ENCODE measurements at regions not wholly inside any gene's neighbourhood (a gene's known extent, or its start where the extent isn't known, plus 50 kb on each side); places are given as distances from the start of the nearest gene placed in this dataset.

DNA sequence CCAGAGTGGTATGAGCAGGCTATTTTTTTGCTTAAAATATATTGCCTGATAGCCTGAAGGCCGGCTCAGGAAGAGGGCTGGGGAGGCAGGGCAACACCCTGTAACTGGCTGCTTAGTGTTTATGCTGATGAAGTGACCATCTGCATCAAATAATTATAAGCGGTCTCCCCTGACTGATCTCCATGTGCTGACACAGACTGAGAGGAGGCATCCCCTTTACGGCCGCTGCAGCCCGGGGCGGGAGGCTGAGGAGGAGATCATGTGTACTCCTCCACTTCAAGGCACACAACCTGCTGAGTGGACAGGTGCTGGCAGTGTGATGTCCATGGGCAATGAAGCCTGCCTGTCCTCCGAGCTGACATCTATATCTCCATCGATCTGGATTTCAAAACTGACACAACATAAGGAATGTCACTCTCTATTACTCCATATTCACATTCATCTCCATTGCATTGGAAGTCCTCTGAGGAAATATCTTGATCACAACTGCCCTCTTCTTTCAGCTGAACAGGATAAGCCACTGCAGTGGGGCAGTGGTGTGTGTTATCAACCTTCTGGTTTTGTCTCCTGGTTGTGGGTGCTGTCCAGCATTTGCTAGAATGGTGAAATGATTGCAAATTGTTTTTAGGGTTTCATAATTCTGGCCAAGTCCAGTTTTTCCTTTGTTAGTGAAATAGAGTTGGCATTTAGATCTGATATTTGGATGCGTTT lies 143.5 kb downstream of the AQP4 start:
- peaks cover 19% of the 10 kb centered on the region for H3K4me1 ChIP-seq (ENCODE audit: insufficient read depth, low read length)
- no peak overlapping the region for H3K4me3 ChIP-seq (ENCODE audit: low read length)
- H3K9me3 ChIP-seq (ENCODE audit: low read depth, low read length), result no peaks in the 10 kb centered on the region
- H3K27me3 ChIP-seq (ENCODE audit: insufficient read depth, low read length), result no peaks in the 10 kb centered on the region

DNA sequence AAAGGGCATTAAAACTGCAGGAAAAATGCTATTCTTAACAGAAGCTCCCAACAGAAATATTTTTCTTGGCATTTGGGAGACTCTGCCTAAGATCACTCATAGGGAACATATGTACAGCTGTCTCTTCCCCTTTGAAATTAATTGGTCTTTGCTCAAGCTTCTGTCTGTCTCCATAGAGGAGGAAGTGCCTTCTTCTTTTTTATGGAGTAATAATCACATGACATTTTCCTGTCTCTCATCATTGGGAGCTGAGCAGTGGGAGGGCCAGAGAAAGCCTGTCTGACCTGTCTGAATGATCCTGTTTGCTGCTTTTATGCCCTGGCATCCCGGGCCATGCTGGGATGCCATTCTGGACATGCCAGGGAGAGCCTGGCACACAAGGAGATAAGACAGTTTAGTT lies 145.6 kb downstream of the AQP4 start:
- Histone ChIP-seq H3K4me3 (ENCODE audit: low read length) (no peak overlapping the region), H3K27me3 (ENCODE audit: insufficient read depth, low read length) (no peaks in the 10 kb centered on the region), H3K9me3 (ENCODE audit: low read depth, low read length) (no peaks in the 10 kb centered on the region), H3K4me1 (ENCODE audit: insufficient read depth, low read length) (peaks cover 34% of the 10 kb centered on the region)

DNA sequence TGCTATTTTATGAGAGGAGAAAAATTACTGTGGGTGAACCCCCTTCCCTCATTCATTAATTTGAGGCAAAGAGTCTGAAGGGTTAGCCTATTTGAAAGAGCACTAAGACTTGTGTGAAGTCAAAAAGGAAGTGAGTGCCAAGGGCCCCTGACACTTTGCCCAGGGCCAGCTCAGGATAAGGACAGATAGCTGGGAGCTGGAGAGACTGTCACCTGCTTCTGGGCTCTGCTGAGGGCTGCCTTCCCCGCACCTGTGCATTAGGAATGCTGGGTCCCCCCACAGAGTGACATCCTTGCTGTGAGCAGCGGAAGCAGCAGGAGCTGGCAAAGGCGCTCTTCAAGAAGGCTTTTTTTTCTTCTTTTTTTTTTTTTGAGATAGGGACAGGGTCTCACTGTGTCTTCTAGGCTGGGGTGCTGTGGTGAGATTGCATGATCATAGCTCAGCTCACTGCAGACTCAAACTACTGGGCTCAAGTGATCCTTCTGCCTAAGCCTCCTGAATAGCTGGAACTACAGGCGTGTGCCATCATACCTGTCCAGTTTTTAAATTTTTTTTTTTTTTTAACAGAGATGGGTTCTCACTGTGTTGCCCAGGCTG lies 148.3 kb downstream of the AQP4 start:
- Histone ChIP-seq H3K4me3 (ENCODE audit: low read length) (no peak overlapping the region), H3K27me3 (ENCODE audit: insufficient read depth, low read length) (no peaks in the 10 kb centered on the region), H3K9me3 (ENCODE audit: low read depth, low read length) (no peaks in the 10 kb centered on the region), H3K4me1 (ENCODE audit: insufficient read depth, low read length) (peaks cover 41% of the 10 kb centered on the region)

DNA sequence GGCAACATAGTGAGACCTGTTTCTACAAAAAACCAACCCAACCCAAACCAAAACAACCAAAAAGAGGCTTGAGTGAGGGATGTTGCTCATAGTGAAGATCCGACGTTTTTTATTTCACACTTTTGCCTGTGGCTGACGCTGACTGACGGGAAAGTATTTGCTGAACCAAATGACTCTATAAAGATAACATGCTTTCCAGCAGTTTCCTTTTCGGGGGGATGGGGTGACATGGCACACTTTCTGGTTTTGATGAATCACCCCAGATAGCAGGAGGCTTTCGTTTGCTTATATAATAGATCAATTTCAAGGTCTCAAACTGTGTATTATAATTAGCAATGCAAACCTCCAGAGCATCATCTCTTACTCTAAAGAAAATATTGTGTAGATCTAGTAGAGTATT lies 150.8 kb downstream of the AQP4 start:
- no peak overlapping the region for H3K4me3 ChIP-seq (ENCODE audit: low read length)
- H3K9me3 ChIP-seq (ENCODE audit: low read depth, low read length), result no peaks in the 10 kb centered on the region
- no peaks in the 10 kb centered on the region for H3K27me3 ChIP-seq (ENCODE audit: insufficient read depth, low read length)
- peaks cover 52% of the 10 kb centered on the region for H3K4me1 ChIP-seq (ENCODE audit: insufficient read depth, low read length)

DNA sequence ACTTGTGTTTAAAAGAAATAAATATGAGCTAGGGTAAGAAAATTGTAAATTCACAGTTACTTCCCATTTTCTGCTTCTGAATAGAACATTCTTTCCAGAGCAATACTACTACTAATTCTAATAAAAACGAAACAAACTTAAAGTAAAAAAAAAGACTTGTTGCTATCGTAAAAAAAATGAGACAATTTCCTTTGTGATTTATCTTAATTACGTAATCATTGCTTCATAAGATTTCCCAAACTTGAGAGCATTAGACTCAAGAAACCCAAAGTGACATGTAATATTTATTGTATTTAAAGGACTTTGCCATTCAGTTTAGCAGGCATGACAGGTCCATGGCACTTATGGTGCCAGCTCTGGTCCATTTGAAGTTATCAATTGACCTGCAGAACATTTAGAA lies 153.8 kb downstream of the AQP4 start:
- H3K9me3 ChIP-seq (ENCODE audit: low read depth, low read length), result no peaks in the 10 kb centered on the region
- H3K4me3 ChIP-seq (ENCODE audit: low read length), result no peak overlapping the region
- peaks cover 70% of the 10 kb centered on the region for H3K4me1 ChIP-seq (ENCODE audit: insufficient read depth, low read length)
- H3K27me3 ChIP-seq (ENCODE audit: insufficient read depth, low read length), result no peaks in the 10 kb centered on the region

DNA sequence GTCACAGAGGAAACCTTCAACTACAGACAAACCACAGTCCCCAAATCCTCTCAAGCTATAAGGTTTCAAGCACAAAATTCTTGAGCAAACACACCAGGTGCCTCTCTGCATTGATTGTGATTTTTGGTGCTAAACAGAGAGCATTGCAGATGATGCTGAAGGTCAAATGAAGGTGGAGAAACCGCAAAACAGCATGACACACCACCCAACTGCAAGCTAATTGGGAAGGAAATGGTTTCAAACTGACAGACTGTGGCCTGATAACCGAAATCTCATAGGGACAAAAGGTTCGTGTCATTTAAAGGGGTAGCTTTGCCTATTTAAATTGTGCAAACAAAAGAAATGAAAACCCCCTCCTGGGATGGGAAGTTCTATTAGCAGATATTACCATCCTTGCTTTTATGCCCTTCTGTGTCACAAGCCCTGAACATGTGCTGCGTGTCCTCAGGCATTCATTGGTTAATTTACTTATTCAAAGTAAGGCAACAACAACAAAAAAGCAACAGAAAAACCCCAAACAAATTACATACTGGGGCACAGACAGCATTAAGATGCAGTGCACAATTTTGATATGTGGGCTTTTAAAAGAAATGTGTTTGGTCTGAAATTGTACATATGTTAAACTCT lies 154.9 kb downstream of the AQP4 start:
- peaks cover 75% of the 10 kb centered on the region for H3K4me1 ChIP-seq (ENCODE audit: insufficient read depth, low read length)
- no peaks in the 10 kb centered on the region for H3K27me3 ChIP-seq (ENCODE audit: insufficient read depth, low read length)
- no peak overlapping the region for H3K4me3 ChIP-seq (ENCODE audit: low read length)
- no peaks in the 10 kb centered on the region for H3K9me3 ChIP-seq (ENCODE audit: low read depth, low read length)

DNA sequence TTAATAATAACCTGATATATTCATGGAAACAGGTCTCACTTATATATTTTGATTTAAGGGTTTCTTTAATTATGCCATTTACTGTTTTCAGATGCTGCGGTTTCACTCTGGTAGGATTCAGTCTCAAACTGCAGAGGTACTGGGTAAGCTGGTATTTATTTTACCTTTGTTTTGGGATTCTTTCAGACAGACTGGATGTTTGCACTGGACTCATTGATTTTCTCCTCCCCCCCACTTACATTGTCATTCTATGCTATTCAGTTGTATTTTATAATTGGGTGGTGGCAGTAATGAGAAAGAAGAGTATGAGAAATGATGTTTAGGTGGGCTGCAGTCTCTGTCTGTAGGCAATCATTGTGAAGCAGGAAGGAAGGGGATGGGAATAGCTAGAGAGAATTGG lies 155.6 kb downstream of the AQP4 start:
- Histone ChIP-seq H3K9me3 (ENCODE audit: low read depth, low read length) (no peaks in the 10 kb centered on the region), H3K4me1 (ENCODE audit: insufficient read depth, low read length) (peaks cover 73% of the 10 kb centered on the region), H3K27me3 (ENCODE audit: insufficient read depth, low read length) (no peaks in the 10 kb centered on the region), H3K4me3 (ENCODE audit: low read length) (no peak overlapping the region)

DNA sequence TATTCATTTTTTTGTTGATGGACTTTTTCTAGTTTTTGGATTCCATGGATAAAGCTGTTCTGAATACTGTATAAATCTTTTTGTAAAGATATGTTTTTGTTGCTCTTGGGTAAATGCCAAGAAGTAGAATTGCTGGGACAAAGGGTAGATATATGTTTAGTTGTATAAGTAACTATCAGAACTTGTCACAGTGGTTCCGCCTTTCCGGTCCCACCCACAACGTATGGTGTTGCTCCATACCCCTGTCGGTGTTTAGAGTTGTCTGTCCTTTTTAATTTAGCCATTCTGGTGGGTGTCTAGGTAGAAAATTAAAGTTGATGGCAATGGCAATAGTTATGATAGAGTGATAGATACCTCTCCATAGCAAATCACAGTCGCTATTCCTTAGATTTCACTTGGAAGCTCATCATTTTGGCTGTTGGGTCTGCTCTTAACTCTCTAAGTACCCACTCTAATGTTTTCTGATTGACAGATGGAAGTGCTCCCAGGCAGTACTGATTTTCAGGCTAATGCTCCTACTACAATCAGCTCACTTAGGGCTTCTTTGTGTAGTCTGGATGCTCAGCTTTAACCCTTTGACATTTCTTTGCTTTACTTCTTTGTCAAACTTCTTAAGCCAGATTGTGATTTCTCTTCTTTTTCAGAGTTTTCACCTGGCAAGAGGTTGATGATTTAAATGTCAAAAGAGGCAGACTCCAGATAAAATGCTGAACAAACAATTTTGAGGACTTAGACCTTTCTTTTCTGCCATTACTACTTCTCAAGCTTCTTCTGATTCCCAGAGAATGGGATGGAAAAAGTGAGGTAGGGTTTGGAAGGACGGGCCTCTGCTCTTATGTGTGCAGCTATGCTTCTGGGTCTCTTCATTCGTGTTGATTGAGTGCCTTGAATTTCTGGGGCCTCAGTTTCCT lies 156.4 kb downstream of the AQP4 start:
- no peaks in the 10 kb centered on the region for H3K27me3 ChIP-seq (ENCODE audit: insufficient read depth, low read length)
- H3K4me1 ChIP-seq (ENCODE audit: insufficient read depth, low read length), result peaks cover 72% of the 10 kb centered on the region
- H3K4me3 ChIP-seq (ENCODE audit: low read length), result no peak overlapping the region
- no peaks in the 10 kb centered on the region for H3K9me3 ChIP-seq (ENCODE audit: low read depth, low read length)

DNA sequence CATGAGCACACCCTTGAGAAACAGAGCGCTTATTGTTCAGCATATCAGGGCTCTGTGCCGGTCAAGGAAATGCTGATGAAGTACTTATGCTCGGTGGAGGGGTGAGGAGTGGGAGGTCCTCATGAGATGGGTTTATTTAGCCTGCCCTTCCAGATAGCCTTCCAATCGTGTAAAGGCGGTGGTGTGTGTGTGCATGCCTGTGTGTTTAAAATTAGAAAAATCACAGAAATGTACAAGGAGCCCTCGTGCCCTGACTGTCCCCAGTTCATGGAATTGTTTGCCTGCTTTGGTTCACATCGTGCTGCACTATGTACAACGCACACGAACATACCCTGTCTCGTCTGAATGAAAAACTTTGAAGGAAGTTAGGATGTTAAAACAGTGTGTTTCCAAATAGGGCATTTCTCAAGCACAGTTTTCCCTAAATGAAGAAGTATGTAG lies 158.6 kb downstream of the AQP4 start:
- no peaks in the 10 kb centered on the region for H3K27me3 ChIP-seq (ENCODE audit: insufficient read depth, low read length)
- H3K9me3 ChIP-seq (ENCODE audit: low read depth, low read length), result no peaks in the 10 kb centered on the region
- peaks cover 80% of the 10 kb centered on the region for H3K4me1 ChIP-seq (ENCODE audit: insufficient read depth, low read length)
- no peak overlapping the region for H3K4me3 ChIP-seq (ENCODE audit: low read length)

DNA sequence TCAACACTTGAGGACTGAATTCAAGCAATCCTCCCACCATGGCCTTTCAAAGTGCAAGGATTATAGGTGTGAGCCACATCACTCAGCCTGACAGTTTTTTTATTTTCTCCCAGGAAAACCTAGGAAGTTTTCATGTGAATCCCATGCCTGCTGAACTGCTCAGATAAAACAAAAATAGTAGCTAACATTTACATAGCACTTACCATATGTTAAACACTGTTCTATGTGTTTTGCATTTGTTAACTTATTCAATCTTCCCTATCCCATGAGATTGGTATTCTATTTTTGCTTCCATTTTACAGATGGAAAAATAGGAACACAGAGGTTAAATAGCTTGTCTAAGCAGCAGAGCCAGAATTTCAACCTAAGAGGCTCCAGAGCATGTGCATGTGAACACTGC lies 157.4 kb upstream of the KCTD1 start:
- Histone ChIP-seq H3K4me3 (ENCODE audit: low read length) (no peak overlapping the region), H3K4me1 (ENCODE audit: insufficient read depth, low read length) (peaks cover 81% of the 10 kb centered on the region), H3K27me3 (ENCODE audit: insufficient read depth, low read length) (no peaks in the 10 kb centered on the region), H3K9me3 (ENCODE audit: low read depth, low read length) (no peaks in the 10 kb centered on the region)

DNA sequence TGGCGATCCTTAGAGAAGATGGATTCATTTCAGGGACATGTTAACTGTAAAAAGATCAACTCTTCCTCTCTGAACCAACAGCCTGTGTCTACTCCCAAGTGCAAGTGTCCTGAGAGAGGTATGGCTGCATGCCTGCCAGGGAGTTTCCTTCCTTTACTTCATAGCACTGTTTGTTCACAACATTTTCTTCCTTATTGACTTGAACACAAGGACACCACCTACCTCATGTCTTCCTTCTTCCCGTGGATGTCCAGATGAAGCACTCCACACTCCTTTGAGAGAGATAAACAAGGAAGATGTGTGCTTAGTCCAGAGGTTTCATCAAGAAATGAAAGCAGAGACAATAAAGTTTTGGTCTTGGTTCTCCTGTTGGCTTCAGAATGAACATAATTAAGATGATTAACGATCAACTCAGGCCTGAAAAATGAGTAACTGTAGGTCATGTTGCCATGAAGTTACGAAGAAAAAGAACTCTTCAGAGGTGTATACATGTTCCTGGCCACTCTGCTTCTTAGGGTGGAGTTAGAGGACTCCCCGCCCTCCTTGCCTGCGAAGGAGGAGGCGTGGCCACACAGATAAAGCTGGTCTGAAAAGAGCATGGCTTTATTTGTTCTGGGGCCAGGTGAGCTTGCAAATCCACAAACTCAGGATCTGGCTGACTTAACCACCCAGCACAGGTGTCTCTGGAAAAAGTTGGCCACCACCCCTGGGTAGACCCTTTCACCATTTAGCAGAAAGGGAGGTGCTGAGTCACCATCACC lies 155.0 kb upstream of the KCTD1 start:
- Histone ChIP-seq H3K27me3 (ENCODE audit: insufficient read depth, low read length) (no peaks in the 10 kb centered on the region), H3K4me3 (ENCODE audit: low read length) (no peak overlapping the region), H3K9me3 (ENCODE audit: low read depth, low read length) (no peaks in the 10 kb centered on the region), H3K4me1 (ENCODE audit: insufficient read depth, low read length) (peaks cover 66% of the 10 kb centered on the region)

DNA sequence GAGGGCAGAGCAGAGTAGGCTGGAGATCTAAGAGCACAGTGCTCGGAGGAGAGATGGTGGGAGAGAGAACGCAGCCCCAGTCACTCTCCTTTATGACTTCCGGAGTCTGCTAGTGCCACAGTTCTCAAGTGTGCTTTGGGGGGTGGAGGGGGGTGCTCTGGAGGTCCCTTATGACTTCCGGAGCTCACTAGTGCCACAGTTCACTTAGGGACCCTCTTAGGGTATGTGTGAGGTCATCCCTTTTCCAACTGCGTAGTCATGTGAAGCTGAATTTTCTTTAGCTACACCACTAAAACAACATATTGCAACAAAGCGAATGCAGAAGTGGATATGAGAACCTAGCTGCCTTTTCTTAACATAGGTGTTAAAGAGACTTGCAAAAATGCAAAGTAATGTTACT lies 153.7 kb upstream of the KCTD1 start:
- Histone ChIP-seq H3K9me3 (ENCODE audit: low read depth, low read length) (no peaks in the 10 kb centered on the region), H3K27me3 (ENCODE audit: insufficient read depth, low read length) (no peaks in the 10 kb centered on the region), H3K4me1 (ENCODE audit: insufficient read depth, low read length) (peaks cover 55% of the 10 kb centered on the region), H3K4me3 (ENCODE audit: low read length) (no peak overlapping the region)

DNA sequence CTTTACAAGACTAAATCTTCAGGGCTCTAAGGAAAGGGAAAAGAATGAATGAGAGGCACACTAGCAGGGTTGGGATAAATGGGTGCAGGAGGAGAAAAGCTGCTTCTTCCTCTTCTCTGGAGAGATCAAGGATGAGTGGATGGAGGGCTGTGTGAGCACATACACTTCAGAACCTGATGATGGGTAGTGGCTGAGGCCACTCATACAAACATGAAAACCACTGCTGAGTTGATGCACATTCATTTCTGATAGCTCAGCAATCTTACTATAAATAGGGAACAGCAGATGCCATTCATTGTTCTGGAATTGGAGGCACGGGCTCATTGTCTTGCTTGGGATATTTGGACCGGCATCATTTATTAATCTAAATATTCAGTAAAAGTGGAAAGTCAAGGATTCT lies 152.4 kb upstream of the KCTD1 start:
- Histone ChIP-seq H3K4me1 (ENCODE audit: insufficient read depth, low read length) (peaks cover 41% of the 10 kb centered on the region), H3K9me3 (ENCODE audit: low read depth, low read length) (no peaks in the 10 kb centered on the region), H3K27me3 (ENCODE audit: insufficient read depth, low read length) (no peaks in the 10 kb centered on the region), H3K4me3 (ENCODE audit: low read length) (no peak overlapping the region)

DNA sequence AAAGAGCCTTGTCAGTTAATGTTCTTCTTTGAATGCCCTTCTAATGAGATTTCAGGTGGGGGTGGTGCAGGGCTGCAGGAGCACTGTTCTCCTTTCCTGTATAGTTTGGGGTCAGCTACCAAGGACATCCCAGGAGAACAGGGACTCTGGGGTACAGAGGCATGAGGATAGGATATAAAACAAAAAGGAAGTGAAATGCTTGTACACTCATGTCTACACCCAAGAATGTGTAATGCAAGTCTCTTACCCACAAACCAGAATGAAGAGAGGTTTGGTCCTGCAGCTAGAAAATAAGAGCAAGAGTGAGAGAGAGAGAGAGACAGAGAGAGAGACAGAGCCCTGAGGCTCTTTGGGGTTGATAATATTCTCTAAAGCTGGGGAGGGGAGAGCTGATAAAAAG lies 151.8 kb upstream of the KCTD1 start:
- Histone ChIP-seq H3K4me3 (ENCODE audit: low read length) (no peak overlapping the region), H3K9me3 (ENCODE audit: low read depth, low read length) (no peaks in the 10 kb centered on the region), H3K4me1 (ENCODE audit: insufficient read depth, low read length) (peaks cover 37% of the 10 kb centered on the region), H3K27me3 (ENCODE audit: insufficient read depth, low read length) (no peaks in the 10 kb centered on the region)
